MM.1S (cell line): ENCODE measurements at regions not wholly inside any gene's neighbourhood (a gene's known extent, or its start where the extent isn't known, plus 50 kb on each side); places are given as distances from the start of the nearest gene placed in this dataset.

Source experiments
- EZH2 ChIP-seq: fragments of 300-600 bp; sonication (generic); optimal IDR thresholded peaks from 2 replicates; pipeline ENCODE3; 2017; ENCODE audit warnings: low read depth, mild to moderate bottlenecking, antibody characterized with exemption, low read length, mixed read lengths
- TF ChIP-seq, protein P1 (sequence below): fragments of 300-600 bp; sonication (generic); IDR thresholded peaks from 2 replicates; pipeline ENCODE4 v1.5.1; 2016; ENCODE audit warnings: antibody characterized with exemption, low read length, mixed read lengths

DNA sequence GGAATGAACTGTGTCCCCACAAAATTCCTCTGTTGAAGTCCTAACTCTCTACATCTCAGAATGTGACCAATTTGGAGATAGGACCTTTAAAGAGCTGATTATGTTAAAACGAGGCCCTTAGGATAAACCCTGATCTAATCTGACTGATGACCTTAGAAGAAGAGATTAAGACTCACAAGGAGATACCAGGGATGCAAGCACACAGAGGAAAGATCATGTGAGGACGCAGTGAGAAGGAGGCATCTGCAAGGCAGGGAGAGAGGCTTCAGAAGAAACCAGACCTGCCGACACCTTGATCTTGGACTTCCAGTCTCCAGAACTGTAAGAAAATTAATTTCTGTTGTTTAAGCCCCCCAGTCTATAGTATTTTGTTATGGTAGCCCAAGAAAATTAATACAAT, 94.9 kb upstream of the ZNF800 start:
- TF ChIP-seq, protein P1, sequence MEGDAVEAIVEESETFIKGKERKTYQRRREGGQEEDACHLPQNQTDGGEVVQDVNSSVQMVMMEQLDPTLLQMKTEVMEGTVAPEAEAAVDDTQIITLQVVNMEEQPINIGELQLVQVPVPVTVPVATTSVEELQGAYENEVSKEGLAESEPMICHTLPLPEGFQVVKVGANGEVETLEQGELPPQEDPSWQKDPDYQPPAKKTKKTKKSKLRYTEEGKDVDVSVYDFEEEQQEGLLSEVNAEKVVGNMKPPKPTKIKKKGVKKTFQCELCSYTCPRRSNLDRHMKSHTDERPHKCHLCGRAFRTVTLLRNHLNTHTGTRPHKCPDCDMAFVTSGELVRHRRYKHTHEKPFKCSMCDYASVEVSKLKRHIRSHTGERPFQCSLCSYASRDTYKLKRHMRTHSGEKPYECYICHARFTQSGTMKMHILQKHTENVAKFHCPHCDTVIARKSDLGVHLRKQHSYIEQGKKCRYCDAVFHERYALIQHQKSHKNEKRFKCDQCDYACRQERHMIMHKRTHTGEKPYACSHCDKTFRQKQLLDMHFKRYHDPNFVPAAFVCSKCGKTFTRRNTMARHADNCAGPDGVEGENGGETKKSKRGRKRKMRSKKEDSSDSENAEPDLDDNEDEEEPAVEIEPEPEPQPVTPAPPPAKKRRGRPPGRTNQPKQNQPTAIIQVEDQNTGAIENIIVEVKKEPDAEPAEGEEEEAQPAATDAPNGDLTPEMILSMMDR: no peak
- TF ChIP-seq EZH2: no peak
